Amniotic epithelial cell (primary cell): ENCODE measurements at regions not wholly inside any gene's neighbourhood (a gene's known extent, or its start where the extent isn't known, plus 50 kb on each side); places are given as distances from the start of the nearest gene placed in this dataset.
"Not testable (repeated sequence)": the region's sequence is repeated elsewhere in the genome, so short reads cannot be mapped to it uniquely, and the experiment has no call there.

Source experiments
- DNase-seq: peaks from one replicate; pipeline ENCODE4 v3.0.0-alpha.2; 2010; ENCODE audit warnings: low read depth

GRCh38 chr1:149360351-149360750, 114.5 kb upstream of the NBPF19 start:
- DNase-seq: not testable (repeated sequence)

DNA sequence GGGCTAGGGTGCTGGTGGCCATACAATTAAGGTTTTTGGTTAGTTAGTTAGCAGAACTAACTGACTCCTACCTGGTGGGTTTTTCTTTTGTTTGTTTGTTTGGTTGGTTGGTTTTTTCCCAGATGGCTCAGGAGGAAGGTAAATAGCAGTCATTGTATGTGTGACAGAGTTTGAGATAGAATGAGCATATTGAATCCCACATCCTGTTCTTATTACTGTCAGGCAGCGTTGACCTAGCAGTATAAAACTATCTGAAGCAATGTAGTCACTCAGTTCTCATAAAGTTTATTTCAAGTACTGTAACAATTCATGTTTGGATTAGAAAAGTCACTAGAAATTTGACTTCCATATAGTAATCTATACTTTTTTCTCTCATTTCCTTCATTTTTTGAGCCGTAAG, 113.5 kb upstream of the NBPF19 start:
- DNase-seq: not testable (repeated sequence)

DNA sequence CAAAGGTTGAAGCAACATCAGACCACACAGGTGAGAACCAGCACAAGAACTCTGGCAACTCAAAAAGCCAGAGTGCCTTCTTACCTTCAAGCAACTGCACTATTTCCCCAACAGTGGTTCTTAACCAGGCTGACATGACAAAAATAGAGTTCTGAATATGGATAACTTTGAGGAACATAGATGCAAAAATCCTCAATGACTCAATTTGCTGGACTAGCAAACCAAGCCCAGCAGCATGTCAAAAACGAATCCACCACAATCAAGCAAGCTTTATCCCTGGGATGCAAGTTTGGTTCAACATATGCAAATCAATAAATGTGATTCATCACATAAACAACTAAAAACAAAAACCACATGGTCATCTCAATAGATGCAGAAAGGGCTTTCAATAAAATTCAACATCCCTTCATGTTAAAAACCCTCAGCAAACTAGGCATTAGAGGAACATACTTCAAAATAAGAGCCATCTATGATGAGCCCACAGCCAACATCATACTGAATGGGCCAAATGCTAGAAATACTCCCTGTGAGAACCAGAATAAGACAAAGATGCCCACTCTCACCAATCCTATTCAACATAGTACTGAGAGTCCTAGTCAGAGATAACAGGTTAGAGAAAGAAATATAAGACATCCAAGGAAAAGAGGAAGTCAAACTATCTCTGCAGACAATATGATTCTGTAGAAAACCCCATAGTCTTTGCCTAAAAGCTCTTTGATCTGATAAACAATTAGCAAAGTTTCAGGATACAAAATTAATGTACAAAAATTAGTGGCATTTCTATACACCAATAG, 110.5 kb upstream of the NBPF19 start:
- not testable (repeated sequence) for DNase-seq

DNA sequence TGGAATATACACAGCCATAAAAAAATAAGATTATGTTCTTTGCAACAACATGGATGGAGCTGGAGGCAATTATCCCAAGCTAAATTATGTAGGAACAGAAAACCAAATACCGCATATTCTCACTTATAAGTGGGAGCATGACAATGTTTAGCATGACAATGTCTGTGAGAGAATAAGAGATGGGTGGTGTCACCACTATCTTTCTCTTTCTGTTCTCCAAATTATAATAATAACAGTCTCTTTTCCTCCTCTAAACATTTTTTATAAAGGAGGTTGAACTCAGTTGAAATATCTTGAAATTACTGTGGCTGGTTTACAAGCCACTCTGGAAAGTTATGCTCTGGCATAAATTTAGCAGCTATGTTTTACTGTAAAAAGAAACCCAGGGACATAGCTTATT, 108.4 kb upstream of the NBPF19 start:
- DNase-seq: not testable (repeated sequence)

GRCh38 chr1:149367472-149368044, 107.3 kb upstream of the NBPF19 start:
- not testable (repeated sequence) for DNase-seq

- DNase-seq: not testable (repeated sequence)
These were observed 106.5 kb upstream of the NBPF19 start for GRCh38 chr1:149368337-149368736.

GRCh38 chr1:149369081-149369480, 105.8 kb upstream of the NBPF19 start:
- not testable (repeated sequence) for DNase-seq

DNA sequence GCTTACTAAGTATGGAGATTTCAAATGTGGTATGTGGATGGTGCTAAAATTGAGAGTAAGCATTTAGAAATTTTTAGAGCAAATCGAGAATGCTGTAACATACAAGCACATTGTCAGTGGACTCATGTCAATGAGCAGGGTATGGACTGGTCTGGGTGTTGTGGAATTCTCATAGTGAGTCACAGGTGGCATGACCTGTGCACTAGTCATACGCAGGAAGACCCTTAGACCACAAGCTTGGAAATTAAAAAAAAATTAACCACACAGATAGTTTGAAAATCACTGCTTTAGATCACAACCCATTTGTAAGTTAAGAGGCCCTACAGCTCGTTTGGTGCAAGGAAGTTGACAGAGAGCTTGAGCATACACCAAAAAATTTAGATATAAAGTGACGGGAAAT, 102.9 kb upstream of the NBPF19 start:
- DNase-seq: not testable (repeated sequence)

DNA sequence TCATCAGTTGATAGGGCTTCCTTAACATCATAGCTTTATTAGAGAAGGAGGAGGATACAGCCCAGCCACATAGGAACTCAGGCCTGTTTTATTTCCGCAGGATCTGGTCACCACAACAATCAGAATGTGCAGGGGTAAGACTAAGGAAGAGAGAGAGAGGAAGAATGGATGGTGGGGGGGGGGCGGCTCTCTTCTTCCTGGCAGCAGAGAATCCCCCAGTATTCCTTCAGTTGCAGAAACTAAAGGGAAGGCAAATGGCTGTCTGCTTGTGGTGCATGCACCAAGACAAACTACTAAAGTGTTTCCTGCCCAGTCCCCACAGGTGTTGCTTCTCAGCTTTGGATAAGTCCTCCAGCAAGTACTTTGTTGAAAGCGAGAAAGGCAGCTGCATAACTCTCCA, 96.4 kb upstream of the NBPF19 start:
- DNase-seq: not testable (repeated sequence)

GRCh38 chr1:149390173-149390926, 84.5 kb upstream of the NBPF19 start:
- DNase-seq: peak; percentile 89

DNA sequence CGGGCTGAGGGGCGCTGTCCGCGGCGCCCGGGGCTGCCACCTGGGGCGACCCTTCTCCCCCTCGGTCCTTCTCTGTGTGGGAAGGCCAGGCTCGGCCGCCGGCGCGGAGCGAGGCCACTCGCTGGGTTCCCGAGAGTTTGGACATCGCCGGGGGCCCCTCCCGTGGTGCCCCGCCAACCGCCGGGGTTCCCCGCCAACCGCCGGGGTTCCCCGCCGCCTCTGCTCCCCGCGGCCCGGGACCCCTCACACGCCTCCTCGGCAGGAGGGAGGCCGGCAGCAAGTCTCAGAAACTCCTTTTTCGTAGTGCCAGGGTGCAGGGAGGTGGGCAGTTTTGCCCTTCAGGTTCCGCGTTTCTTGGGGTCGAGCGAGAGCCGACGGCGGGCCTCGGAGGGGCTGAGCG, 83.9 kb upstream of the NBPF19 start:
- DNase-seq: not testable (repeated sequence)

DNA sequence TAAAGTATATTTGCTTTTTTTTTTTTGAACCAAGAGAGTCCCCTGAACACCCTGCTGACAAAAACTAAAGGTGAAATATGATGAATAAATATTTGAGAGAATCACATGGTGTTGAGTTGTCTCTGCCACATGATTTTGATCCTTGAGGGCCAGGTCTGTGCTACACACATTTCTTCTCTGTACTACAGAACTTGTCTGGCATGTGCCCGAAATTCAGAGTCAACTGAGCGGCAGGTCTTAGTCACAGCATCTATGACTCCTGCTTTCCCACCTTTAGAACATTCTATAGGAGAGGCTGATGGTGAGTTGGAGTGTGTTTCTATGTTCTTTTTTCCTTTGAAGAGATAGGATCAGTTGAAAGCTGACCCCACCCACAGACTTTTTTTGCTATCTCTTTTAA, 79.0 kb upstream of the NBPF19 start:
- not testable (repeated sequence) for DNase-seq

- DNase-seq: not testable (repeated sequence)
These were observed 76.3 kb upstream of the NBPF19 start for GRCh38 chr1:149398527-149398926.

GRCh38 chr1:149408404-149408803, 66.4 kb upstream of the NBPF19 start:
- not testable (repeated sequence) for DNase-seq

GRCh38 chr1:149415373-149415772, 59.5 kb upstream of the NBPF19 start:
- DNase-seq: not testable (repeated sequence)

GRCh38 chr1:149418782-149419181, 56.1 kb upstream of the NBPF19 start:
- not testable (repeated sequence) for DNase-seq

GRCh38 chr1:149423122-149423521, 51.7 kb upstream of the NBPF19 start:
- DNase-seq: not testable (repeated sequence)
